ENCODE measurements at regions not wholly inside any gene's neighbourhood (a gene's known extent, or its start where the extent isn't known, plus 50 kb on each side); places are given as distances from the start of the nearest gene placed in this dataset.

- H3K4me3 Mint-ChIP-seq, result no peak overlapping the region
- no peak overlapping the region for H3K27ac Mint-ChIP-seq
- Histone ChIP-seq H3K4me3 (no peak overlapping the region), H3K4me2 (no peak overlapping the region), H3K79me2 (replicated peaks; ENCODE audit: insufficient read depth) (no peaks in the 10 kb centered on the region), H2AFZ (no peak overlapping the region), H3K36me3 (ENCODE audit: insufficient read depth) (no peaks in the 10 kb centered on the region), H3K27me3 (ENCODE audit: insufficient read depth) (no peaks in the 10 kb centered on the region), H3K9me2 (ENCODE audit: insufficient read depth) (peaks cover 10% of the 10 kb centered on the region; the same call in 1 of the 2 replicates), H3K4me1 (ENCODE audit: insufficient read depth) (no peaks in the 10 kb centered on the region), H3K27ac (ENCODE audit: low read depth) (no peak overlapping the region), H4K20me1 (replicated peaks; ENCODE audit: insufficient read depth) (no peaks in the 10 kb centered on the region), H3F3A (replicated peaks; ENCODE audit: low read depth) (no peaks in the 10 kb centered on the region)
- TF ChIP-seq POLR2AphosphoS5 (IDR thresholded peaks at IDR 0.05; ENCODE audit: low read depth) (no peak), NANOG (IDR thresholded peaks at IDR 0.05; ENCODE audit: borderline replicate concordance) (no peak), ZNF114 (CRISPR knock-in tag; IDR thresholded peaks at IDR 0.05) (no peak), REST (IDR thresholded peaks at IDR 0.05; ENCODE audit: unreplicated experiment) (no peak), ETS1 (IDR thresholded peaks at IDR 0.05) (no peak), EZH2 (IDR thresholded peaks at IDR 0.05; ENCODE audit: low read depth, unreplicated experiment) (no peak), ZNF462 (CRISPR knock-in tag; IDR thresholded peaks at IDR 0.05) (no peak), ZNF331 (CRISPR knock-in tag; IDR thresholded peaks at IDR 0.05; ENCODE audit: low read depth) (no peak), JUNB (IDR thresholded peaks at IDR 0.05; ENCODE audit: unreplicated experiment) (no peak), STAT1 (IDR thresholded peaks at IDR 0.05; ENCODE audit: unreplicated experiment) (no peak)
- H3K4me1 Mint-ChIP-seq, result peaks cover 3% of the 10 kb centered on the region; the same call in 1 of the 3 replicates
- H3K36me3 Mint-ChIP-seq (ENCODE audit: low read depth), result no peaks in the 10 kb centered on the region
- DNase-seq (ENCODE audit: low spot score) (no peak), ATAC-seq (no peak)
- H3K27me3 Mint-ChIP-seq (ENCODE audit: insufficient read depth, low read depth, poor library complexity), result peaks cover 6% of the 10 kb centered on the region
- no peaks in the 10 kb centered on the region; the same call in 1 of the 3 replicates for H3K9me3 Mint-ChIP-seq
Measured at GRCh38 chr6:106727480-106728149, 98.2 kb downstream of the QRSL1 start.

All from GM23338 (cell line).